ENCODE measurements at regions not wholly inside any gene's neighbourhood (a gene's known extent, or its start where the extent isn't known, plus 50 kb on each side); places are given as distances from the start of the nearest gene placed in this dataset.

GRCh38 chr13:72150502-72150901, 283.5 kb upstream of the DACH1 start:
- no peaks in the 10 kb centered on the region for H3K36me3 Mint-ChIP-seq
- ChIA-PET POLR2A (no interaction called here), CTCF (no interaction called here)
- DNase-seq, result no peak
- no peak overlapping the region for H3K4me3 Mint-ChIP-seq
- H3K27ac Mint-ChIP-seq, result no peak overlapping the region
- no peaks in the 10 kb centered on the region for H3K4me1 Mint-ChIP-seq (ENCODE audit: low read depth)
- no peaks in the 10 kb centered on the region for H3K9me3 Mint-ChIP-seq
- H3K27me3 Mint-ChIP-seq, result no peaks in the 10 kb centered on the region
- intact Hi-C loops (cut with micrococcal nuclease), result no loop called here

- intact Hi-C loops (cut with micrococcal nuclease), result no loop called here
- no peaks in the 10 kb centered on the region for H3K4me1 Mint-ChIP-seq (ENCODE audit: low read depth)
- no peaks in the 10 kb centered on the region for H3K36me3 Mint-ChIP-seq
- CTCF ChIA-PET, result no interaction called here
- H3K4me3 Mint-ChIP-seq, result no peak overlapping the region
- no peak for DNase-seq
- POLR2A ChIA-PET, result no interaction called here
- no peaks in the 10 kb centered on the region for H3K27me3 Mint-ChIP-seq
- H3K27ac Mint-ChIP-seq, result no peak overlapping the region
- no peaks in the 10 kb centered on the region for H3K9me3 Mint-ChIP-seq
Measured at GRCh38 chr13:72149701-72150100, 282.7 kb upstream of the DACH1 start.

GRCh38 chr13:72146816-72147215, 279.8 kb upstream of the DACH1 start:
- Mint-ChIP-seq H3K9me3 (no peaks in the 10 kb centered on the region), H3K36me3 (no peaks in the 10 kb centered on the region), H3K27ac (no peak overlapping the region), H3K4me1 (ENCODE audit: low read depth) (no peaks in the 10 kb centered on the region), H3K27me3 (no peaks in the 10 kb centered on the region), H3K4me3 (no peak overlapping the region)
- CTCF ChIA-PET, result no interaction called here
- POLR2A ChIA-PET, result no interaction called here
- DNase-seq, result no peak
- intact Hi-C loops (cut with micrococcal nuclease), result no loop called here

- ChIA-PET CTCF (no interaction called here), POLR2A (no interaction called here)
- Mint-ChIP-seq H3K36me3 (no peaks in the 10 kb centered on the region), H3K27ac (no peak overlapping the region), H3K4me3 (no peak overlapping the region), H3K27me3 (no peaks in the 10 kb centered on the region), H3K9me3 (no peaks in the 10 kb centered on the region), H3K4me1 (ENCODE audit: low read depth) (no peaks in the 10 kb centered on the region)
- no peak for DNase-seq
- intact Hi-C loops (cut with micrococcal nuclease), result no loop called here
Measured at GRCh38 chr13:72145383-72145782, 278.4 kb upstream of the DACH1 start.

- no peaks in the 10 kb centered on the region for H3K9me3 Mint-ChIP-seq
- no peaks in the 10 kb centered on the region for H3K4me1 Mint-ChIP-seq (ENCODE audit: low read depth)
- POLR2A ChIA-PET, result no interaction called here
- DNase-seq, result no peak
- H3K36me3 Mint-ChIP-seq, result no peaks in the 10 kb centered on the region
- no peak overlapping the region for H3K27ac Mint-ChIP-seq
- no peaks in the 10 kb centered on the region for H3K27me3 Mint-ChIP-seq
- intact Hi-C loops (cut with micrococcal nuclease), result no loop called here
- H3K4me3 Mint-ChIP-seq, result no peak overlapping the region
- CTCF ChIA-PET, result no interaction called here
Measured at GRCh38 chr13:72144636-72145035, 277.6 kb upstream of the DACH1 start.

- DNase-seq, result no peak
- H3K36me3 Mint-ChIP-seq, result no peaks in the 10 kb centered on the region
- no peaks in the 10 kb centered on the region for H3K27me3 Mint-ChIP-seq
- ChIA-PET POLR2A (no interaction called here), CTCF (no interaction called here)
- H3K27ac Mint-ChIP-seq, result no peak overlapping the region
- no peak overlapping the region for H3K4me3 Mint-ChIP-seq
- no peaks in the 10 kb centered on the region for H3K9me3 Mint-ChIP-seq
- H3K4me1 Mint-ChIP-seq (ENCODE audit: low read depth), result no peaks in the 10 kb centered on the region
- intact Hi-C loops (cut with micrococcal nuclease), result no loop called here
Measured at GRCh38 chr13:72141855-72142519, 275.0 kb upstream of the DACH1 start.

GRCh38 chr13:72139192-72139591, 272.2 kb upstream of the DACH1 start:
- POLR2A ChIA-PET, result no interaction called here
- CTCF ChIA-PET, result no interaction called here
- no peaks in the 10 kb centered on the region for H3K27me3 Mint-ChIP-seq
- no peak overlapping the region for H3K27ac Mint-ChIP-seq
- no peaks in the 10 kb centered on the region for H3K36me3 Mint-ChIP-seq
- DNase-seq, result no peak
- no peak overlapping the region for H3K4me3 Mint-ChIP-seq
- intact Hi-C loops (cut with micrococcal nuclease), result no loop called here
- H3K4me1 Mint-ChIP-seq (ENCODE audit: low read depth), result no peaks in the 10 kb centered on the region
- no peaks in the 10 kb centered on the region for H3K9me3 Mint-ChIP-seq

GRCh38 chr13:72132075-72132474, 265.1 kb upstream of the DACH1 start:
- Mint-ChIP-seq H3K27me3 (no peaks in the 10 kb centered on the region), H3K27ac (no peak overlapping the region), H3K4me3 (no peak overlapping the region), H3K9me3 (peaks cover 3% of the 10 kb centered on the region), H3K4me1 (ENCODE audit: low read depth) (no peaks in the 10 kb centered on the region), H3K36me3 (no peaks in the 10 kb centered on the region)
- ChIA-PET POLR2A (no interaction called here), CTCF (no interaction called here)
- intact Hi-C loops (cut with micrococcal nuclease), result no loop called here
- DNase-seq, result no peak

- POLR2A ChIA-PET, result no interaction called here
- H3K27me3 Mint-ChIP-seq, result no peaks in the 10 kb centered on the region
- H3K4me3 Mint-ChIP-seq, result no peak overlapping the region
- H3K36me3 Mint-ChIP-seq, result no peaks in the 10 kb centered on the region
- intact Hi-C loops (cut with micrococcal nuclease), result no loop called here
- no peaks in the 10 kb centered on the region for H3K4me1 Mint-ChIP-seq (ENCODE audit: low read depth)
- no peak overlapping the region for H3K27ac Mint-ChIP-seq
- DNase-seq, result no peak
- CTCF ChIA-PET, result no interaction called here
- H3K9me3 Mint-ChIP-seq, result peaks cover 3% of the 10 kb centered on the region
Measured at GRCh38 chr13:72129117-72129516, 262.1 kb upstream of the DACH1 start.

- H3K36me3 Mint-ChIP-seq, result no peaks in the 10 kb centered on the region
- no peaks in the 10 kb centered on the region for H3K4me1 Mint-ChIP-seq (ENCODE audit: low read depth)
- no peak overlapping the region for H3K4me3 Mint-ChIP-seq
- POLR2A ChIA-PET, result no interaction called here
- H3K27me3 Mint-ChIP-seq, result no peaks in the 10 kb centered on the region
- H3K27ac Mint-ChIP-seq, result no peak overlapping the region
- DNase-seq, result no peak
- CTCF ChIA-PET, result no interaction called here
- intact Hi-C loops (cut with micrococcal nuclease), result no loop called here
- peaks cover 5% of the 10 kb centered on the region for H3K9me3 Mint-ChIP-seq
Measured at GRCh38 chr13:72127031-72127430, 260.0 kb upstream of the DACH1 start.

- intact Hi-C loops (cut with micrococcal nuclease), result no loop called here
- H3K4me1 Mint-ChIP-seq (ENCODE audit: low read depth), result no peaks in the 10 kb centered on the region
- POLR2A ChIA-PET, result no interaction called here
- CTCF ChIA-PET, result no interaction called here
- H3K4me3 Mint-ChIP-seq, result no peak overlapping the region
- no peak overlapping the region for H3K27ac Mint-ChIP-seq
- H3K27me3 Mint-ChIP-seq, result no peaks in the 10 kb centered on the region
- H3K36me3 Mint-ChIP-seq, result no peaks in the 10 kb centered on the region
- DNase-seq, result no peak
- peaks cover 5% of the 10 kb centered on the region for H3K9me3 Mint-ChIP-seq
Measured at GRCh38 chr13:72126424-72126823, 259.4 kb upstream of the DACH1 start.

- Mint-ChIP-seq H3K9me3 (peaks cover 5% of the 10 kb centered on the region), H3K36me3 (no peaks in the 10 kb centered on the region), H3K27ac (no peak overlapping the region), H3K4me1 (ENCODE audit: low read depth) (no peaks in the 10 kb centered on the region), H3K27me3 (no peaks in the 10 kb centered on the region), H3K4me3 (no peak overlapping the region)
- POLR2A ChIA-PET, result no interaction called here
- CTCF ChIA-PET, result no interaction called here
- DNase-seq, result no peak
- intact Hi-C loops (cut with micrococcal nuclease), result no loop called here
Measured at GRCh38 chr13:72125561-72125960, 258.6 kb upstream of the DACH1 start.

- no peak overlapping the region for H3K4me3 Mint-ChIP-seq
- no peak for DNase-seq
- no peaks in the 10 kb centered on the region for H3K4me1 Mint-ChIP-seq (ENCODE audit: low read depth)
- ChIA-PET CTCF (no interaction called here), POLR2A (no interaction called here)
- H3K36me3 Mint-ChIP-seq, result no peaks in the 10 kb centered on the region
- peaks cover 2% of the 10 kb centered on the region for H3K9me3 Mint-ChIP-seq
- no peaks in the 10 kb centered on the region for H3K27me3 Mint-ChIP-seq
- intact Hi-C loops (cut with micrococcal nuclease), result no loop called here
- no peak overlapping the region for H3K27ac Mint-ChIP-seq
Measured at GRCh38 chr13:72122661-72123255, 255.8 kb upstream of the DACH1 start.

Data from activated CD4-positive, alpha-beta memory T cell treated with anti-CD3 and anti-CD28 coated beads for 36 hours (primary cell).